GM19455 (cell line): ENCODE measurements at regions not wholly inside any gene's neighbourhood (a gene's known extent, or its start where the extent isn't known, plus 50 kb on each side); places are given as distances from the start of the nearest gene placed in this dataset.
"Not testable (repeated sequence)": the region's sequence is repeated elsewhere in the genome, so short reads cannot be mapped to it uniquely, and the experiment has no call there.

Experiments used
- ATAC-seq: cut with Tn5 transposase; IDR thresholded peaks from one replicate; pipeline ENCODE4 v1.9.1; 2021; ENCODE audit not compliant: unreplicated experiment

- no peak for ATAC-seq
These were observed 105.4 kb downstream of the RFX6 start for GRCh38 chr6:116982401-116982800.

DNA sequence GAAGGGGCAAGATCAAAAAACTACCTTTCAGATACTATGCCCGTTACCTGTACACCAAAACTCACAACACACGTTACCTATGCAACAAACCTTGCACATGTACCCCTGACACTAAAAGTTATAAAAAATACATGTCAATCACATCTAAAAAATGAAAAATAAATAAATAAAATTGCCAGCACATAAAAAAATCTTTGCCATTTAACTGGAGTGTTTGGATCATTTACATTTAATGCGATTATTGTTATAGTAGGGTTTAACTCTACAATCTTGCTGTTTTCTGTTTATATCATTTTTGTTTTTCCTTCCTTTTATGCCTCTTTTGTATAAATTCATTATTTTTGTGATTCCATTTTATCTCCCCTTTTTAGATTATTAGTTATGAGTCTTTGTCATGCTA lies 106.3 kb downstream of the RFX6 start:
- no peak for ATAC-seq

GRCh38 chr6:116986819-116987218 lies 109.8 kb downstream of the RFX6 start:
- ATAC-seq, result no peak

- no peak for ATAC-seq
These were observed 113.6 kb downstream of the RFX6 start for GRCh38 chr6:116990679-116991078.

- no peak for ATAC-seq
These were observed 115.5 kb downstream of the RFX6 start for GRCh38 chr6:116992546-116992945.

DNA sequence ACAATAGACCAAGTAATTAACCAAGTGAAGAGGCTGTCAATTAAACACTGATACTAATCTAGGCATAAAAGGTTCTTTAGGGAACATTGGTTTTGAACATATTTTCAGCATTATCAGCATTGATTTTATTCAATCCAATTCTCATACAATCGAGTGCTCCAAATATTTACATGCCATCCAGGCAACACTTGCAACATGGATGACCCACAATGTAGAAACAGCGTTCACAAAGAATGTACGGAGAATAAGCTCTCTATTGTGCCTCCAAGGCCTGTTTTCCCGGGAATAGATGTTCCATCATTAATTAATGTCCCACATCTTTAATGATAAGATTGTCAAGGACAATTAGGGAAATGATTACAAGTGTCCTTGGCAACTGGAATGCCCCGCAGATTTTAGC lies 117.4 kb downstream of the RFX6 start:
- ATAC-seq, result no peak

DNA sequence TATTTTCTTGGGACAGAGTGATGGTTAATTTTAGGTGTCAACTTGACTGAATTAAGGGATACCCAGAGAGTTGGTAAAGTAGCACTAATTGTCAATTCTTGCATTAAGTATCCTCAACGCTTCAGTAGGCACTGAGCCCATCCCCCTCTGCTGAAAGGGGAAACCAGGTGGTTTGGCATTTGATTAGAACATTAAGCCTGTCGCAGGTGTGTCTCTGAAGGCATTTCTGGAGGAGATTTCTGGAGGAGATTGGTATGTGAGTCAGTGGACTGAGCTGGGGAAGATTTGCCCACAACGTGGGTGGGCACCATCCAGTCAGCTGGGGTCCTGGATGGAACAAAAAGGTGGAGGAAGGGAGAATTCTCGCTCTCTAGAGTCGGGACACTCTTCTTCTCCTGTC lies 119.8 kb downstream of the RFX6 start:
- ATAC-seq, result no peak

DNA sequence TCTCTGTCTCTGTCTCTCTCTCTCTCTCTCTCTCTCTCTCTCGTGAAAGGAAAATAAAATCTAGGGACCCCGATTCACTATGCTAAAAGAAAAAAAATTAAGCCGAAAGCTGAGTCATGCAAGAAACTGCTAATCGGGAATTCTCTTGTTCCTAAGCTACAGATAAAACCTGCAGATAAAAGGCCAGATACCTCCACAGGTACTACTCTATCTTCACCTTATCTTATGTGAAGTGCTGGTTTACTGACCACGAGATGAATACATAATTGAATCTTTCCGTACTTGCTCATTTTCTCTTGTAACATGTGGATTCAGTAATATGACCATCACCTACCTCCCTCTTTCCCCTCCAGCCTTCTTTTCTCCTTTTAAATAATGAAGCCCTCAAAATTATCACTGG lies 120.5 kb downstream of the RFX6 start:
- ATAC-seq, result no peak

DNA sequence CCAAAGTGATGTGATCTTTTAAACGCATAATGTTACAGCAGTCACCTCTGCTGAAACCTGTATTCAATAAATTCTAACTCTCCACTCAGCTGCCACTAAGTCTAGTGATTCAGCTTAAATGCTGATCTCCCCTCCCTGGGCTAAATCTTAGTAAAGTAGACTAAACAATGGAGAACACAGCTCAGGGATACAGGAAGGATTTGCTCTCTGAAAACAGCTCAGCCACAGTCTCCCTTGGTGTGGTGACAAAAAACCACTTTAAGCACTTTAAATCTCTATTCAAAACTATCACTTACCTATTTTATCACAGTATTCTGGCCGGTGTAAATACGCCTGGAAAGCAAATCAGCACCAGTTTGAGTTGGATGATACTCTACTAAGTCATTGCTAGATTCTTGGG lies 130.6 kb downstream of the RFX6 start:
- no peak for ATAC-seq

DNA sequence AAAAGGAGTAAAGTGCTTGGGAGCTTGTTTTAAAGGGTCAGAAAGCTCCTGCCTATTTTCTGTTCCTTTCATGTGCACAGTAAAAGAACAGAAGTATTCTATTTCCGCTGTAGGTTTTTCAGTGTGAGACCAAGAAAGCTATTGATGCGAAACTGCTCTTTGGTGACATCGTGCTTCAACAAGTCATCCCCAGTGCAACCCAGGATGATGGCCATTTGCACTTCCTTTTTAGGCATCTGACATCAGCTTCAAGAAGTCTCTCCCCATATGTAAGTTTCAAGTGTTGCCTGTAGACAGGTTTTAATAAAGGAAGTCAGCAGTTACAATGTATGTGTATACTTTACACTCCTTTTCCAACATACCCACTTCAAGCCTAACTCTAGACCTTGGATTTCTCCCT lies 131.6 kb downstream of the RFX6 start:
- ATAC-seq, result peak; percentile 83

DNA sequence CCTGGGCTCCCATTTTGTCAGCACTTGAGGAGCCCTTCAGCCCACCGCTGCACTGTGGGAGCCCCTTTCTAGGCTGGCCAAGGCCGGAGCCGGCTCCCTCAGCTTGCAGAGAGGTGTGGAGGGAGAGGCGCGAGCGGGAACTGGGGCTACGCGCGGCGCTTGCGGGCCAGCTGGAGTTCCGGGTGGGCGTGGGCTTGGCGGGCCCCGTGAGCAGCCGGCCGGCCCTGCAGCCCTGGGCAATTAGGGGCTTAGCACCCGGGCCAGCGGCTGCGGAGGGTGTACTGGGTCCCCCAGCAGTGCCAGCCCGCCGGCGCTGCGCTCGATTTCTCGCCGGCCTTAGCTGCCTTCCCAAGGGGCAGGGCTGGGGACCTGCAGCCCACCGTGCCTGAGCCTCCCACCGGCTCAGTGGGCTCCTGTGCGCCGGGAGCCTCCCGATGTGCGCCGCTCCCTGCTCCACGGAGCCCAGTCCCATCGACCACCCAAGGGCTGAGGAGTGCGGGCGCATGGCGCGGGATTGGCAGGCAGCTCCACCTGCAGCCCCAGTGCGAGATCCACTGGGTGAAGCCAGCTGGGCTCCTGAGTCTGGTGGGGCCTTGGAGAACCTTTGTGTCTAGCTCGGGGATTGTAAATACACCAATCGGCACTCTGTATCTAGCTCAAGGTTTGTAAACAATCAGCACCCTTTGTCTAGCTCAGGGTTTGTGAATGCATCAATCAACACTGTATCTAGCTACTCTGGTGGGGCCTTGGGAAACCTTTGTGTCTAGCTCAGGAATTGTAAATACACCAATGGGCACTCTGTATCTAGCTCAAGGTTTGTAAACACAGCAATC lies 137.8 kb downstream of the RFX6 start:
- ATAC-seq, result not testable (repeated sequence)

DNA sequence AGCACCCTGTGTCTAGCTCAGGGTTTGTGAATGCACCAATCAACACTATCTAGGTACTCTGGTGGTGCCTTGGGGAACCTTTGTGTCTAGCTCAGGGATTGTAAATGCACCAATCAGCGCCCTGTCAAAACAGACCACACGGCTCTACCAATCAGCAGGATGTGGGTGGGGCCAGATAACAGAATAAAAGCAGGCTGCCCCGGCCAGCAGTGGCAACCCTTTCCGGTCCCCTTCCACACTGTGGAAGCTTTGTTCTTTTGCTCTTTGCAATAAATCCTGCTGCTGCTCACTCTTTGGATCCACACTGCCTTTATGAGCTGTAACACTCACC lies 138.4 kb downstream of the RFX6 start:
- ATAC-seq, result not testable (repeated sequence)

DNA sequence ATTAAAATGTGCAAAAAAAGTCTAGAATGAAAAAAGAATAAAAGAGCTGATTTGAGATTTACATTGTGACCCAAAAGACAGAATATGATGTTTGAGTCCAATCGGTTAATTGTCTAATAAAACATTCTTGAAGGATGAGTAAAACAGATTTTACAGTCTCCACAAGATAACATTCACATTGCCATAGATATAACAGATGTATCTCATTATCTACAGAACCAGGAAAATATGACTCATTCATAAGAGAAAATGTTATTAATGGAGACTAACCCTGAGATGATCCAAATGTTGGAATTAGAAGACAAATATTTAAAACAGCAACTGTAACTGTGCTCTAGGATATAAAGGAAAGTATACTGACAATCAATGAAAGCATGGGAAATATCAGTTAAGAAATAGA lies 141.7 kb downstream of the RFX6 start:
- no peak for ATAC-seq

DNA sequence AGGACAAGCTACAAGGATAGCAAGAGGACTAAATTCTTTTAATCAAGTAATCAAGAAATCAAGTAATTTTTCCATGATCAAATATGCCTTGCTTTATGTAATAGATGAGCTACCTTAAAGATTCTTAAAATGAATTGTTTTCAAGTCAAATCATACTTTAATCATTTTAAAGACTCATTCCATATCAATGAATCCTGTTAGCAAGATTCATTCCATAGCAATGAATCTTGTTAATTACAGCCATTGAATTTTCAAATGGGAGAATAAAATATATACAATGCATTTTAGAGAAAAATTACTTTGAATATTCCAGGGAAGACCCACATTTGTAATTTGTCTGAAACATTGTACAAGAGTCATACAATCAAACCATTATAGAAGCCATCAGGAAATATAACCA lies 145.7 kb downstream of the RFX6 start:
- ATAC-seq, result no peak

DNA sequence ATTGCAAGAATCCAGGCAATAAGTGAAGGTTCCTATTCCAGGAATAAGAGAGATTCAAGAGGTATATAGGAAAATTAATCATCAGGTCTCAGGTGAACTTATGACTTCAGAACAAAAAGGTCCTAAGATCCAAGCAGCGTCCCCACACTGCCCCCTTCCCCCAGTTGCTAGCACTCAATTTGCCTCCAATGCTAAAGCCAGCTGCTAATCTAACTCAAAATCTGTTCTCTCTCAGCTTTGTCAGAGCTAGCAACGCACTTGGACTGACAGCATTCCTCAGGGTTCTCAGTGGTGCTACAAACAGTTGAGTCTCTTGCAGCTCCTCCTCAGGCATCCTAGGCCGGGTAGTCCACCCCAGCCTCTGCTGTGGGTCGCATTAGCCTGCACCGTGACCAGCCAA lies 148.3 kb downstream of the RFX6 start:
- ATAC-seq, result no peak

DNA sequence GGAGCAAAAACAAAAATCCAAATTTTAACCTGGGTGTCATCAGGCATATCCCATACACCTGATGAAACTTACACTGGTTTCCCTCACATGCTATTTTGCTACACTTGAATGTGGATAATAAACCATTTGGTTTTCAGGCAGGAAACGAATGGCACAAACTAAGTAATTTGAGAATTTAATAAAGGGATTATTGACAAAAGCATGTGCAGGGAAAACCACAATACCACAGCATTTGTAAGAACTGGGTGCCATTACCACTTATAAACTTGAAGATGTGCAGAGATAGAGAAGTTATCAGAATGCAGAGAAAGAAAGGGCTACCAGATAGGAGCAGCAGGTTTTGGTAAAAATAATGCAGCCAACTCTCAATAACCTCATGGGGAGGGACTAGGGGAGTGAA lies 151.2 kb downstream of the RFX6 start:
- no peak for ATAC-seq

DNA sequence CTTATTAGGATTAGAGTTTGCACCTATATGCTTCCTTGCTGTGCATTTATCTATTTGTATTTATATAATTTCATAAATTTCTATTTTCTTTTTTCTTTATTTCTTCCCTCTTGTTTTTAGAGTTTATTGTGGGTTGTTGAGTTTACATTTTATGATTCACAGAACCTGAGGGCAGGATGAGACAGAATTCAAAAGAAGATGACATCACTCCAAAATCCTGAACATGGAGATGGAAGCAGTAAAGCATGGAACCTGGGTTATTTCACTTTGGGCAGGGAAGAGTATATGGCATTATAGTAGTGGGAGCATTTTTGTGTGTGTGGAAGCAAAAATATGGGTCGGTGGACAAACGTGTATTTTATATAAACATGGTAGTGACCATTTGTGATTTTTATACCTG lies 157.5 kb downstream of the RFX6 start:
- no peak for ATAC-seq

DNA sequence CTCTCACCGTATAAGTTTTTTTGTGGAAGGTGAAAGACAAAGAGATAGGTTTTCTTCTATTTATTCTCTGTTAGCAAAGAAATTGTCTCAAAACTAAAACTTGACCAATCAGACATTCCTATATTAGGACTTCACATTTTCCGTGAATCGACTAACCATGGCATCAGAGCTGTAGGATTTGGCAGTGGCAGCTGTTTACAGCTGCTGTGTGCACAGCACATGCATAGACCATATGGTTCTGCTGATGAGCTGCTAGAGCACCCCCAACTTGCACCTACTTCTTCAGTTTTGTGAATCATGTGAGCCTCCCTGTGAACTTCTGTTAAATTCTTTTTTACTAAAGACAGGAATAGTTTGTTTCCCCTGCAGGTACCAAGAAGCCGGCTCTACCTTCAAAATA lies 157.9 kb downstream of the RFX6 start:
- ATAC-seq, result no peak

GRCh38 chr6:117050301-117050700 lies 173.3 kb downstream of the RFX6 start:
- no peak for ATAC-seq

GRCh38 chr6:117072134-117072533 lies 193.2 kb upstream of the VGLL2 start:
- ATAC-seq, result no peak

DNA sequence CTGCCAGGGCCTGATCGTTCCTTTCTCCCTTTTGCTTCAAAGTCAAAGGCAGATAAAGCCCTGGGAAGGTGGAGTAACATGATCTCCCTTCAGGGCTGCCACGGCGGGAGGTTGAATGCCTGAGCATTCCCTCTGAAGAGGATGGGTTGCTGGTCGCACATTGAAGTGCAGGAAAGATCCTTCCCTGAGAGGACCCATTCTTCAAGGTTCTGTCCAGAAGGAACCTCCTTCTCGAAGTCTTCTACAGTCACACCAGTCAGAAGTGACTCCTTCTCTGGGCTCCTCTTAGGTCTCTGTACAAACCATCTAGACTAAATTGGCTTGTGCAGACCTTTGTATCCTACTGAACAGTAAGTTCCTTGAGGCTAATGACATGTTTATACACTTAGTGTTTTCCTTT lies 192.6 kb upstream of the VGLL2 start:
- no peak for ATAC-seq

DNA sequence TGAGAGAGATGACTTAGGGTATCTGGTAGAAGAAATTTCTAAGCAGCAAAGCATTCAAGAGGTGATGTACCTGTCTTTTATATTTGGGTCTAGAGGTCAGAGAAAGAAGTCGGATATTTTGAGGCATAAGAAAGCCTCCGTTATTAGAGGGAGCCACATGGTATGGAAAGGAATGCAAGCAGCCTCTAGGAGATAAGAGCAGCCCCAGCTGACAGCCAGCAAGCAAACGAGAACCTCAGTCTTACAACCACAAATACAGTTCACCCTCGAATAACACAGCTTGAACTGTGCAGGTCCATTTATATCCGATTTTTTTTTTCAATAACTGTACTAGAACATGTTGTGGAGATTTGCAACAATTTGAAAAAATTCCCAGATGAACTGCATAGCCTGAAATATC lies 190.7 kb upstream of the VGLL2 start:
- ATAC-seq, result no peak

DNA sequence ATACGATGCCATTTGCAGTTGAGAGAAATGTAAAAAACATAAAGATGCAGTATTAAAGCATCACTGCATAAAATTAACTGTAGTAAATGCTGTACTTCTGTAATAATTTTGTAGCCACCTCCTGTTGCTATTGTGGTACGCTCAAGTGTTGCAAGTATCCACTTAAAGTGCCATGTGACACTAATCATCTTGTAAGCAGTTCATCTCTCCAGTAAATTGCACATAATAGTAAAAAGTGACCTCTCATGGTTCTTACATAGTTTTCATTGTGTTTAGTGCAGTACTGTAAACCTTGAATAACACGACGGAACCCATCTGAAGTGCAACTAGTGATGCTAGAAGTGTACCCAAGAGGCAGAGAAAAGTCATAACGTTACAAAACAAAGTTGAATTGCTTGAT lies 190.1 kb upstream of the VGLL2 start:
- ATAC-seq, result no peak
